ENCODE measurements at regions not wholly inside any gene's neighbourhood (a gene's known extent, or its start where the extent isn't known, plus 50 kb on each side); places are given as distances from the start of the nearest gene placed in this dataset.
"Not testable (repeated sequence)": the region's sequence is repeated elsewhere in the genome, so short reads cannot be mapped to it uniquely, and the experiment has no call there.

DNA sequence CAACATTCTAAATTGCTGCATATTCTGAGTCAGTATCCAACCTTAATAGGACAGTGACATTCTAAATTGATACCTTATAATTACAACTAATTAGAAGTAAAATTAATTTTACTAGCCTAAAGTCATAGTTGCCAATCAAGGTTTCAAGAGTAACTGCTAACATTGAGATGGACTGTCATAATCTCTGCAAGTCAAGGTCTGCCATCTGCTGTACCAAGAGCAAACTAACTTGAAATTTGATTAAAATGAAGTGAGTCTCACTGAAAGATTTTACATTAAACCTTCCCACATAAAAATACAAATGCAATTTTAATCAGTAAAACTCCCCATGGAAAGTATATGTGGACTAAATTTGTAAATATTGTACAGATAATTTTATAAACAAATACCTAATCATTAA, 235.3 kb downstream of the PRDM9 start:
- Histone ChIP-seq H3K9ac (ENCODE audit: low read depth in 2 of 2, low read length in 2 of 2) (no peak overlapping the region), H3K4me1 (no peaks in the 10 kb centered on the region), H3K27ac (no peak overlapping the region), H3K36me3 (no peaks in the 10 kb centered on the region), H3K9me3 (no peaks in the 10 kb centered on the region), H3K27me3 (no peaks in the 10 kb centered on the region), H3K4me3 (no peak overlapping the region)
- TF ChIP-seq, protein P1, sequence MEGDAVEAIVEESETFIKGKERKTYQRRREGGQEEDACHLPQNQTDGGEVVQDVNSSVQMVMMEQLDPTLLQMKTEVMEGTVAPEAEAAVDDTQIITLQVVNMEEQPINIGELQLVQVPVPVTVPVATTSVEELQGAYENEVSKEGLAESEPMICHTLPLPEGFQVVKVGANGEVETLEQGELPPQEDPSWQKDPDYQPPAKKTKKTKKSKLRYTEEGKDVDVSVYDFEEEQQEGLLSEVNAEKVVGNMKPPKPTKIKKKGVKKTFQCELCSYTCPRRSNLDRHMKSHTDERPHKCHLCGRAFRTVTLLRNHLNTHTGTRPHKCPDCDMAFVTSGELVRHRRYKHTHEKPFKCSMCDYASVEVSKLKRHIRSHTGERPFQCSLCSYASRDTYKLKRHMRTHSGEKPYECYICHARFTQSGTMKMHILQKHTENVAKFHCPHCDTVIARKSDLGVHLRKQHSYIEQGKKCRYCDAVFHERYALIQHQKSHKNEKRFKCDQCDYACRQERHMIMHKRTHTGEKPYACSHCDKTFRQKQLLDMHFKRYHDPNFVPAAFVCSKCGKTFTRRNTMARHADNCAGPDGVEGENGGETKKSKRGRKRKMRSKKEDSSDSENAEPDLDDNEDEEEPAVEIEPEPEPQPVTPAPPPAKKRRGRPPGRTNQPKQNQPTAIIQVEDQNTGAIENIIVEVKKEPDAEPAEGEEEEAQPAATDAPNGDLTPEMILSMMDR (IDR thresholded peaks at IDR 0.05): no peak
- intact Hi-C loops (cut with DNase I): no loop called here
- DNase-seq: no peak

DNA sequence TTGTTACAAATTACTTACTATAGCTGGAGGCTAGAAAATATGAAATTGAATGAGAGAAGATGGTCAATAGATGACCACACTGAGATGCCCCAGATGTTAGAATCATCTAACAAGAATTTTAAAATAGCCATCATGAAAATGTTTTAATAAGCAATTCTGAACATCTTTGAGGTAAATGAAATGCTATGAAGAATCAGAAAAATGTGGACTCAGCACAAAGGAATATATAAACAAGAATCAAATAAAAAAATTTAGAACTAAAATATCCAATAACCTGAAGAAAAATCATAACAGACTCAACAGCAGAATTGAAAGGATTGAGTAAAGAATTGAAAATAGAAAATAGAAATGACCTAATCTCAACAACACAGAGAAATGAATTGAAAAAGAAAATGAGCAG, 248.5 kb downstream of the PRDM9 start:
- Histone ChIP-seq H3K27ac (no peak overlapping the region), H3K27me3 (no peaks in the 10 kb centered on the region), H3K9ac (ENCODE audit: low read depth in 2 of 2, low read length in 2 of 2) (no peak overlapping the region), H3K4me1 (no peaks in the 10 kb centered on the region), H3K4me3 (no peak overlapping the region), H3K9me3 (no peaks in the 10 kb centered on the region), H3K36me3 (no peaks in the 10 kb centered on the region)
- TF ChIP-seq, protein P1 (IDR thresholded peaks at IDR 0.05): no peak
- DNase-seq: no peak
- intact Hi-C loops (cut with DNase I): no loop called here

DNA sequence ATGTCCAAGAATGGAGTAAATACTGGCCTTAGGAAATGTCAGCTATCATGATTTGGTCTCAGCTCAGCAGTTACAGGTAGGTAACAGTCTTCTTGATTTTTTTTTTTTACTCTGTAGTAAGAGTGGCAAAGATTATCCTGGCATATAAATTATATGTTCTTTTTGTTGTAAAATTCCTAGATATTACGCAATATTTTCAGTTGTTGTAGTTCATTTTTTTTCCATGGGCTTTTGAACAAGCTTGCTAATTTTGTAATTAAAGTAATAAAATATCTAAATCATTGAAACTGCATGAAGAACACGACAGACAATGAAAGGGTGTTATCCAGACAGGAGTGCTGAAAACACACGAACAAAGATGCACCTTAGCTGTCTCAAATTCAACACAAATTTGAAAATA, 249.4 kb downstream of the PRDM9 start:
- TF ChIP-seq, protein P1 (IDR thresholded peaks at IDR 0.05): no peak
- no peaks in the 10 kb centered on the region for H3K27me3 ChIP-seq
- intact Hi-C loops (cut with DNase I): no loop called here
- DNase-seq: no peak
- no peak overlapping the region for H3K4me3 ChIP-seq
- H3K9ac ChIP-seq (ENCODE audit: low read depth in 2 of 2, low read length in 2 of 2): no peak overlapping the region
- H3K36me3 ChIP-seq: no peaks in the 10 kb centered on the region
- H3K27ac ChIP-seq: no peak overlapping the region
- H3K4me1 ChIP-seq: no peaks in the 10 kb centered on the region
- H3K9me3 ChIP-seq: no peaks in the 10 kb centered on the region

DNA sequence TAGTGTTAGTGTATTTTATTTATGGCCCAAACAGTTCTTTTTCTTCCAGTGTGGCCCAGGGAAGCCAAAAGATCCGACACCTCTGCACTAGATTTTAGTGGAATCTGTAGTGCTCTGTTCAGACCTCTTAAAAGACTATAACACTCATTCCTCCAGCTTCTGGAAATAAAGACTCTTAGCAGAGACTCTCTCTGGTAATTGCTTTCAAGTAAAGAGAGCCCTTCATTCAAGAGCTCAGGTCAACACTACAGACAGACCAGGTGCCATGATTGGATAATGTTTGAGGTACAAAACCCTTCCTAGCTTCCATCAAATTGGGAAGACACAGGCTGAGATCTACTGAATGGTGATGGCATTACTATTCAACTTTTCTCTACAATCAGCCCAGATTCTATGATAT, 255.8 kb downstream of the PRDM9 start:
- no peak overlapping the region for H3K27ac ChIP-seq
- DNase-seq: no peak
- H3K4me3 ChIP-seq: no peak overlapping the region
- H3K27me3 ChIP-seq: no peaks in the 10 kb centered on the region
- H3K9ac ChIP-seq (ENCODE audit: low read depth in 2 of 2, low read length in 2 of 2): no peak overlapping the region
- H3K36me3 ChIP-seq: no peaks in the 10 kb centered on the region
- intact Hi-C loops (cut with DNase I): no loop called here
- H3K9me3 ChIP-seq: no peaks in the 10 kb centered on the region
- H3K4me1 ChIP-seq: no peaks in the 10 kb centered on the region
- TF ChIP-seq, protein P1 (IDR thresholded peaks at IDR 0.05): no peak

DNA sequence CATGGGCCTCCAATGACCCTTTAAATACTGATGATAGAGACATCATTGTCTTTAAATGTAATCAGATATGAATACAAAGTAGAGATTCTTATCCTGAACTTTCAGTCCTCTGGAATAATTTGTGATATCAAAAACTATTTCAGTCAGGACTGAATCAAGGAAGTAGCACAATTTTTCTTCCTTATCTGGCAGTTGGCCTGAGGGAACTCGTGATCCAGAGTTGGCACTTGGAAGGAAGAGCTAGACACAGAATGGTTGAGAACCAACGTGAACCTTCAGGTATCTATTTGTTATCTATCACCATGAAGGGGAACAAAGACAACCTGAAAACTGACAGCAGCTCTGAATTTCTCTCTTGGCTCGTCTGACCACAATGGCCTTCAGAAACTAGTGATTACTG, 269.3 kb downstream of the PRDM9 start:
- DNase-seq: no peak
- TF ChIP-seq, protein P1 (IDR thresholded peaks at IDR 0.05): no peak
- H3K9me3 ChIP-seq: no peaks in the 10 kb centered on the region
- no peaks in the 10 kb centered on the region for H3K27me3 ChIP-seq
- no peak overlapping the region for H3K4me3 ChIP-seq
- intact Hi-C loops (cut with DNase I): no loop called here
- H3K27ac ChIP-seq: no peak overlapping the region
- H3K4me1 ChIP-seq: no peaks in the 10 kb centered on the region
- no peak overlapping the region for H3K9ac ChIP-seq (ENCODE audit: low read depth in 2 of 2, low read length in 2 of 2)
- no peaks in the 10 kb centered on the region for H3K36me3 ChIP-seq

DNA sequence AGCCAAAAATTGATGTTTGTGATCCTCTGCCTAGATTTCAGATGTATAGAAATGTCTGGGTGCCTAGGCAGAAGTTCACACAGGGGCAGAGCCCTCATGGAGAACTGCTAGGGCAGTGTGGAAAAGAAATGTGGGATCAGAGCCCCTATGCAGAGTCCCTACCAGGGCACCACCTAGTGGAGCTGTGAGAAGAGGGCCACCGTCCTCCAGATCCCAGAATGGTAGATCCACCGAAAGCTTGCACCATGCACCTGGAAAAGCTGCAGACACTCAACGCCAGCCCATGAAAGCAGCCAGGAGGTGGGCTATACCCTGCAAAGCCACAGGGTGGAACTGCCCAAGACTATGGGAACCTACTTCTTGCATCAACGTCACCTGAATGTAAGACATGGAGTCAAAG, 292.9 kb downstream of the PRDM9 start:
- intact Hi-C loops (cut with DNase I); H3K9me3 ChIP-seq; H3K27ac ChIP-seq; H3K4me3 ChIP-seq; H3K36me3 ChIP-seq; H3K27me3 ChIP-seq; H3K9ac ChIP-seq (ENCODE audit: low read depth in 2 of 2, low read length in 2 of 2); DNase-seq; H3K4me1 ChIP-seq: not testable (repeated sequence)
